ENCODE measurements at regions not wholly inside any gene's neighbourhood (a gene's known extent, or its start where the extent isn't known, plus 50 kb on each side); places are given as distances from the start of the nearest gene placed in this dataset.
"Not testable (repeated sequence)": the region's sequence is repeated elsewhere in the genome, so short reads cannot be mapped to it uniquely, and the experiment has no call there.

DNA sequence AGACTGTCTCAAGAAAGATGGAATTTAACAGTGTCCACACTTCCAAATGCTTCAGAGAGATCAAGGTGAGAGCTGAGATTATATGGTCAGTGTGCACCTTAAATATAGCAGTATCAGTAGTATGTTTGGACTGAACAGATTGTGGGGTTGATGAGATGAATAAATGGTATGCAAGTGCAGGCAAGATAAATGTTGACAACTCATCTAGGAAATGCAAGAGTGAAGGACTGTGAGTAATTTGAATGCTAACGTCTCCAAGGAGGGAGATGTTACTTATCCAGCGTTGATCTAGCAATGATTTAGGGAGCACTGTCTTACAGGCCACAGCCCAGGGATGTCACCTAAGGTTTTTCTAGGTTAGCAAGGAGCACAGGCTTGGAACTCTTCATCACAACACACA is 170.7 kb upstream of the GALNT2 start:
- Mint-ChIP-seq H3K36me3 (peaks cover 2% of the 10 kb centered on the region), H3K9me3 (peaks cover 2% of the 10 kb centered on the region), H3K27ac (no peak overlapping the region), H3K4me3 (no peak overlapping the region), H3K27me3 (peaks cover 15% of the 10 kb centered on the region), H3K4me1 (no peaks in the 10 kb centered on the region)
- DNase-seq (ENCODE audit: low spot score in 2 of 2), result no peak
- no peak for ATAC-seq (ENCODE audit: low read depth)

DNA sequence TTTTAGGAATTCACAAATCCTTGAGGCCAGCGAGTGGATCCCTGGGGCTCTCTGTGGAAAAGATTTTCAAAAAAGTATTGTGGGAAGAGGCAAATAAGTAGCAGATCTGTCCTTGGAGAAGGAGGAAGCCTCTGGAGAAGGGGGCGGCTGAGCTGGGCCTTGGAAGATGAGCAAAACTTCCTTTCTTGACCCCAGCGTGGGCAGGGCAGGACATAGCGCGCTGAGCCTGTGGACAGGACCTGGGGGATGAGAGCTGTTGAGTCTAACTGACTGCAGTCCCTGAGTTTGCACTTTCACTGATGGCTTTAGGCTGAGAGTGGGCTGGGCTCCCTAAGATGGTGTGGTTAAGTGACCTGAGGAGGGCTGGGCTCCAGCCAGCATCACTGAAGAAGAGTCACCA is 170.2 kb upstream of the GALNT2 start:
- peaks cover 15% of the 10 kb centered on the region for H3K27me3 Mint-ChIP-seq
- DNase-seq (ENCODE audit: low spot score in 2 of 2) (no peak), ATAC-seq (ENCODE audit: low read depth) (no peak)
- H3K9me3 Mint-ChIP-seq, result peaks cover 6% of the 10 kb centered on the region
- no peak overlapping the region for H3K4me3 Mint-ChIP-seq
- H3K36me3 Mint-ChIP-seq, result peaks cover 2% of the 10 kb centered on the region
- H3K27ac Mint-ChIP-seq, result no peak overlapping the region
- H3K4me1 Mint-ChIP-seq, result no peaks in the 10 kb centered on the region

DNA sequence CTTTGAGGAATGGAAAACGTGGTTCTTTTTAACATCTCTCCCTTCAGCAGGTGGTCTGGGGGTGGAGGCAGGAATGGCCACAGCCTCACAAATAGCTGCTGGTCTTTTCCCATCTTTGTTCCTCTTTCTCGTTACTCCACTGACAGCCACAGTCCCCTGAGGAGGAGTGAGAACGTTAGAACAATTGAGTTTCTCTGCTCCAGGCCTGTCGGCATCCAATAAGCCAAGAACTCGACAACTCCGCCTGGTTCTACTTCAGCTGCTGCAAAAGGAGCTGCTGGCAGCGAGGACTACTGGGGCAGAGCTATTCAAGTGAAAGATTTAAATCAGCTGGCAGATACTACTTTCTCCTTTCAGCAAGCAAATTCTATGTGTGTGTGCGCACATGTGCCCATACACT is 169.5 kb upstream of the GALNT2 start:
- no peak for DNase-seq (ENCODE audit: low spot score in 2 of 2)
- H3K9me3 Mint-ChIP-seq, result peaks cover 7% of the 10 kb centered on the region

DNA sequence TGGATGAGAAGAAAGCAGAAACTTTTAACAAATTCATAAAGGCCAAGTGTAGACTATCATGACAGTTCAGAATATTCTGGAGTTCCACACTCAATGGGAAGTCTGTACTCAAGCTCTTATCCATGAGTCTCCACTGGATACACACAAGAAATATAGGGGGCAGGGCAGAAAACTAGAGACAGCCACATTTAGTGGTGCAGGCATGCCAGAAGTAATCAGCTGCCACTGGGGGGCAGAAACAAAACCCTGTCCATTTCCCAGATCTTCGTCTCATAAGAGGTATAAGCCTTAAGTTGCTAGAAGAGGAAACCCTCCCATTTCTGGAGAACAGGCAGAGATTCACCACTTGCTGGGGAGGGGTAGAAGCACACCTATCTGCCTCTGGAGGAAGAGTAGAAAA is 166.8 kb upstream of the GALNT2 start:
- H3K9me3 Mint-ChIP-seq, result peaks cover 7% of the 10 kb centered on the region
- H3K27me3 Mint-ChIP-seq, result peaks cover 9% of the 10 kb centered on the region
- ATAC-seq (ENCODE audit: low read depth) (no peak), DNase-seq (ENCODE audit: low spot score in 2 of 2) (no peak)
- H3K4me1 Mint-ChIP-seq, result no peaks in the 10 kb centered on the region
- H3K27ac Mint-ChIP-seq, result no peak overlapping the region
- peaks cover 2% of the 10 kb centered on the region for H3K36me3 Mint-ChIP-seq
- H3K4me3 Mint-ChIP-seq, result no peak overlapping the region

More for the DNA sequence above, 169.5 kb upstream of the GALNT2 start:
- H3K36me3 Mint-ChIP-seq, result peaks cover 2% of the 10 kb centered on the region
- H3K27me3 Mint-ChIP-seq, result peaks cover 15% of the 10 kb centered on the region
- ATAC-seq (ENCODE audit: low read depth), result no peak
- H3K27ac Mint-ChIP-seq, result no peak overlapping the region
- H3K4me3 Mint-ChIP-seq, result no peak overlapping the region
- H3K4me1 Mint-ChIP-seq, result no peaks in the 10 kb centered on the region

DNA sequence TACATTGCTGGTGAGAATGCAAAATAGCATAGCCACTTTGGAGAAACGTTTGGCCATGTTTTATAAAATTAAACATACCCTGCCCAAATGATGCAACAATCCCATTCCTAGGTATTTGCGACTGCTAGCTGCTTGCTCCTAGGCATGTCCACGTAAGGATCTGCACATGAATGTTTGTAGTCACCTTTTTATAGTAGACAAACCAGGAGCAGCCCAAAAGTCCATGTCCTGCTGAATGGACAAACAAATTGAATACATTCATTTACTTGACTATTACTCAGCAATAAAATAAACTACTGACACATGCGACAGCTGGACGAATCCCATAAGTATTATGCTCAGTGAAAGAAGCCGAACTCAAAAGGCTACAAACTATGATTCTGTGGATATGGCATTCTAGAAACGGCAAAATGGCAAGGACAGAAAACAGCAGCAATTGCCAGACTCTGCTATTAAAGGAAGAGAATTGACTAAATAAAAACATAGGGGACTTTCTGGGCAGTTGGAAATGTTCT is 161.9 kb upstream of the GALNT2 start:
- Mint-ChIP-seq H3K4me1 (peaks cover 4% of the 10 kb centered on the region), H3K27ac (no peak overlapping the region), H3K27me3 (peaks cover 7% of the 10 kb centered on the region), H3K4me3 (no peak overlapping the region), H3K36me3 (peaks cover 2% of the 10 kb centered on the region), H3K9me3 (peaks cover 7% of the 10 kb centered on the region)
- DNase-seq (ENCODE audit: low spot score in 2 of 2) (no peak), ATAC-seq (ENCODE audit: low read depth) (no peak)

DNA sequence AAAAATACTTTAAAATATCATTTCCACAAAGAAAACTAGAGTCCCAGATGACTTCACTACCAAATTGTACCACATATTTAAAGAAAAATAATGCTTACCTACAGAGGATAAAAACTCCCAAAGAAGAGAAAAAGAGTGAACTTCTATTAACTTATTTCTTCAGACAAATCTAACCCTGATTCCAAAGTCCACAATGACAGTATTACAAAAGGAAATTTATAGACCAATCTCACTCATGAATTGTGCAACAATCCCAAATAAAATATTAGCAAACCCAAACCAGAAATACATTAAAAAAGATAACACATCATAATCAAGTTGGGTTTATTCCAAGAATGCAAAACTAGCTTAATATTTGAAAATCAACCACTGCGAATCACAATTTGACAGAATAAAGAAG is 161.4 kb upstream of the GALNT2 start:
- DNase-seq (ENCODE audit: low spot score in 2 of 2), result no peak
- peaks cover 4% of the 10 kb centered on the region for H3K4me1 Mint-ChIP-seq
- peaks cover 3% of the 10 kb centered on the region for H3K27me3 Mint-ChIP-seq
- H3K36me3 Mint-ChIP-seq, result no peaks in the 10 kb centered on the region
- H3K4me3 Mint-ChIP-seq, result no peak overlapping the region
- peaks cover 7% of the 10 kb centered on the region for H3K9me3 Mint-ChIP-seq
- no peak for ATAC-seq (ENCODE audit: low read depth)
- no peak overlapping the region for H3K27ac Mint-ChIP-seq

DNA sequence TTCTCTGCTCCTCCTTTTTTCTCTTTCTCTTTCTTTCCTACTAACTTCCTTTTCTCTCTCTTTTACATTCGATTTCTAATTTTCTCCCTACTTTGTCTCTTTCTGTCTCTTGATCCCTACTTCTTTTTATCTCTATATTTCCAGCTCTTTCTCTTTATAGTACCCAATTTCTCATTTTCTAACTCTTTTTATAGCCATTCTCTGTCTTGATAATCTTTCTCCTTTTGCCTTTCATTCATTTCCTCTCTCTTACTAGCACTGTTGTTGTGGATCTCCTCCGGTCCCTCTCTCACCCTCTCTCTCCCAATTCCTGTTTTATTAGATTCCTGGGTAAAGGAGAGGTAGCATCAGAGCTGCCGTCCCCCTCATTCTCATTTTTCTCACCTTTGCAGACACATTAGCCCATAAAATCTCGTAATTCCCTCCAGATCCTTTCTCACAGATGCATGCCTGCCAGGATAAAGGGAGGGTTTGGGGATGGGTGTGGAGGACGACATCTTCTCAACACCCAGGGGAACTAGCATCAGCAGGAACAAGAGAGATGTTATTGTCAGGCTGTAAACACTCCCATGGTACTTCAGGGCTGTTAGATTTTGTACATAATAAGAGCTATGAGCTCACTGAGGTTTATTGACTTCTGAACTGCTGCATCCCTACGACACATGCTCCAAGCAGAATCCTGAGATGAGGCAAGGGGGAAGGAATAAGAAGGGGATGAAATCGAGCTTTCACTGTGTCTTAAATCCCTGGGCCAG is 159.0 kb upstream of the GALNT2 start:
- no peak overlapping the region for H3K4me3 Mint-ChIP-seq
- no peaks in the 10 kb centered on the region for H3K9me3 Mint-ChIP-seq
- no peaks in the 10 kb centered on the region for H3K27me3 Mint-ChIP-seq
- DNase-seq (ENCODE audit: low spot score in 2 of 2) (no peak), ATAC-seq (ENCODE audit: low read depth) (no peak)
- no peak overlapping the region for H3K27ac Mint-ChIP-seq
- H3K4me1 Mint-ChIP-seq, result peaks cover 4% of the 10 kb centered on the region
- H3K36me3 Mint-ChIP-seq, result no peaks in the 10 kb centered on the region

DNA sequence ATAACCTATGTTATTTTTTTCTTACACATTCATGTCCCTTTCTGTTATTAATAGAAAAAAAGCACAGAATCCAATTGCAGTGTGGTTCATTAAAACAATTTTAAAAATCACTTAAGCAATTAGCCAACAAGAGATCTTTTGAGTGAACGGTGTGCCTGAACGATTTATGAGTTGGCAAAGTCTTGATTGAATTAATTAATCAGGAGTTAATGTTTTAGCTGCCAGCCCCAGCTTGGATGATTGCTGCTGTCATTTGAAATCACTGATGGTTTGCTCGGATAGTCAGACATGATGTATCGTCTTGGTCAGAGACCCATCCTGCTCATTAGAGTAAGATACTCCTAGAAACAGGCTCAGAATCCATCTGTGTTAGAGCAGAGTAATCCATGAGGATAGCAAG is 158.3 kb upstream of the GALNT2 start:
- no peaks in the 10 kb centered on the region for H3K9me3 Mint-ChIP-seq
- ATAC-seq (ENCODE audit: low read depth) (no peak), DNase-seq (ENCODE audit: low spot score in 2 of 2) (no peak)
- H3K4me3 Mint-ChIP-seq, result no peak overlapping the region
- peaks cover 4% of the 10 kb centered on the region for H3K4me1 Mint-ChIP-seq
- H3K27me3 Mint-ChIP-seq, result no peaks in the 10 kb centered on the region
- no peak overlapping the region for H3K27ac Mint-ChIP-seq
- H3K36me3 Mint-ChIP-seq, result no peaks in the 10 kb centered on the region

DNA sequence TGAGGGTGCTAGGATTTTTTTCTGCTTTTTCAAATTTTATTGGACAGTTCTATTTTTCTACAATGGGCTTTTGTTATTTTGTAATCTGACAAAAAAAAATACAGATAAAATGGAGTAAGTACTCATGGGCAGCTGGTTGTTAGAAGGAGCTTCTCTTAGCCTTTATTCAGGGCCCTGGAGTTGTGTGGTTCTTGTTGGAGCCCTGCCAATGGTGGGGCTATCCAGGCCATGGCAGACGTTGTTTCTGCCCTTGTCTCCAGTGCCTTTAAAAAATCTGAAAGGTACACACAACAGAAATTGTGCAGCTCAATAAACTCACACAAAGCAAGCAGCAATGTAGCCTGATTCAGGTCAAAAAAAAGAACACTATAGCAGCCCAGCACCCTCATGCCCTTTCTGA is 153.5 kb upstream of the GALNT2 start:
- ATAC-seq (ENCODE audit: low read depth) (no peak), DNase-seq (ENCODE audit: low spot score in 2 of 2) (no peak)
- H3K9me3 Mint-ChIP-seq, result no peaks in the 10 kb centered on the region
- no peak overlapping the region for H3K4me3 Mint-ChIP-seq
- no peaks in the 10 kb centered on the region for H3K27me3 Mint-ChIP-seq
- H3K4me1 Mint-ChIP-seq, result no peaks in the 10 kb centered on the region
- H3K36me3 Mint-ChIP-seq, result no peaks in the 10 kb centered on the region
- no peak overlapping the region for H3K27ac Mint-ChIP-seq

DNA sequence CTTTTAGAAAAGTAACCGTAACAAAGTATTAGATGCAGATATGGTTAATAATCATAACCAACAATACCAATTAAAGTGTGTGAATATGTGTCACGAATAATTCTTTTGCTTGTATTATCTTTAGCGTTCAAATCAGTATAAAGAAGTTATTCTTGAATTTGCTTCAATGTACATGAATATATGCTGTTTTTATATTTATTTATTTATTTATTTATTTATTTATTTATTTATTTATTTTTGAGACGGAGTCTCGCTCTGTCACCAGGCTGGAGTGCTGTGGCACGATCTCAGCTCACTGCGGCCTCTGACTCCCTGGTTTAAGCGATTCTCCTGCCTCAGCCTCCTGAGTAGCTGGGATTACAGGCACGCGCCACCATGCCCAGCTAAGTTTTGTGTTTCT is 147.6 kb upstream of the GALNT2 start:
- not testable (repeated sequence) for DNase-seq (ENCODE audit: low spot score in 2 of 2); H3K9me3 Mint-ChIP-seq; H3K27me3 Mint-ChIP-seq; H3K4me3 Mint-ChIP-seq; H3K36me3 Mint-ChIP-seq; H3K4me1 Mint-ChIP-seq; H3K27ac Mint-ChIP-seq; ATAC-seq (ENCODE audit: low read depth)

DNA sequence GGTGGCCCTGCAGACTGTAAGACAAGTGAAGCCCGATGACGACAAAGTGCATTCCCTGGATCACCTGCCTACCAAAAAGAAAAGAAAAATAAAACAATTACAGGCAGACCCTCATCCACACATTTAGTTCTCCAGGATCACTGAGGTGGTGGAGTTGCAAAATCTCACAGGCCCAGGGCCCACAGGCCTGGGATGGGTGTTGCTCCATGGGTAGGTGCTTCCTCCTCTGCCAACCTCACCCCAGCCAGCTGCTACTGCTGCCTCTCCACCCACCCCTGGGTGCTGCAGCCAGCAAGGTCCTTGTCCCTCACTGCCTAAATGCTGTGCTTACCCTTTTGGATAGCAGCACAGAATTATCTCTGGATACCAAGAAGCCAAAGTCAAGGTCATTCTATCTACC is 146.4 kb upstream of the GALNT2 start:
- H3K4me3 Mint-ChIP-seq, result no peak overlapping the region
- H3K36me3 Mint-ChIP-seq, result no peaks in the 10 kb centered on the region
- H3K27ac Mint-ChIP-seq, result no peak overlapping the region
- ATAC-seq (ENCODE audit: low read depth) (no peak), DNase-seq (ENCODE audit: low spot score in 2 of 2) (no peak)
- H3K9me3 Mint-ChIP-seq, result no peaks in the 10 kb centered on the region
- no peaks in the 10 kb centered on the region for H3K4me1 Mint-ChIP-seq
- H3K27me3 Mint-ChIP-seq, result peaks cover 4% of the 10 kb centered on the region

DNA sequence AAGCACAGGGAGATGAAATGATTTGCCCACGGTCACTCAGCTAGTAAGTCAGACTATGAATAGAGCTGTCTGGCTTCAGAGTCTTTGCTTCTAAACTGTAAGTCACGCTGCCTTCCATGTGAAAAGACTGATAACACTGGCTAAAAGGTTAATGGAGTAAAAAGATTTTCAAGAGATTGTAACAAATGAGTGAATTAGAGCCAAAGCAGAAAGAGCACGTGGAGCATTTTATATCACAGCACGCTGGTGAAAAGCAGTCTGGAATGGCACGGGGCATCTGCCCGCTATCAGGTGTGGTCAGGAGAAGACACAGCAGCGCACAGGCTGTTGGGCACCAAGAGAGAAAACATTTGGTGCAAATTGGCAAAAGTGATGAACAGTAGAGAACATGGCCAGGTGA is 144.8 kb upstream of the GALNT2 start:
- H3K27ac Mint-ChIP-seq, result no peak overlapping the region

DNA sequence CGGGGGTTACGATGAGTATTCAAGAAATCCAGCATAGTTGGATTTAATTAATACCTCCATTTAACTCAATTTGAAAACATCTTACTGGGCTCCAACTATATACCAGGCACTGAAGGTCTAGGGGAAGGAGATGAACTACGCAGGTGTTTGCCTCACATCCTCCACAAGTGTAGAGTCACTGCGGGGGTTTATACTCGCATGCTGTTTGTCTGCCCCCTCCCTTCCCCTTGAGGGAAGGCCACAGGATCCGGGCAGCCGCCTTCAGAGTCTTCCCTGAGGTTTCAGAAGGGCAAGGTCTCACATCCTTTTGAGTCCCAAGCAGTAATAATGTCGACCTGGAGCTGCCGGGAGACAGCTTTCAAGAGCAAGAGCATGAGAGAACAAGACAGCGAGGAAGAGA is 142.4 kb upstream of the GALNT2 start:
- Mint-ChIP-seq H3K4me3 (no peak overlapping the region), H3K36me3 (no peaks in the 10 kb centered on the region)

More for the DNA sequence above, 144.8 kb upstream of the GALNT2 start:
- H3K36me3 Mint-ChIP-seq, result no peaks in the 10 kb centered on the region
- ATAC-seq (ENCODE audit: low read depth), result no peak
- no peak overlapping the region for H3K4me3 Mint-ChIP-seq
- H3K27me3 Mint-ChIP-seq, result peaks cover 4% of the 10 kb centered on the region
- no peaks in the 10 kb centered on the region for H3K9me3 Mint-ChIP-seq
- H3K4me1 Mint-ChIP-seq, result no peaks in the 10 kb centered on the region
- no peak for DNase-seq (ENCODE audit: low spot score in 2 of 2)

DNA sequence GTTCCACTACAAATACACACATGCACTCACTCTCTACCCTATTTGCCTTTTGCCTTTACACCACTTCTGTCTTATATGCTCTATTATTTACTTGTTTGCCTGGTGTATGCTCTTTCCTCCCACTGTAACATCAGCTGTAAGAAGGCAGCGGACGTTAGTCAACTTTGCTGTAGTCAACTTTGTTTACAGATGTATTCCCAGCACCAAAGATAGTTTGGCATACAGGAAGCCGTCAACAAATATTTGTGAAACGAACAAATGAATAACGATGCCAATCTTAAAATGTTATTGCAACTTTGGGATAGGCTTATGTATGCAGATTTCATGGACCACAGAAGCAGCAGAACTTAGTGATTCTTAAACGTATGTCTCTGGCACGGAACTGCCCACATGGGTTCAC is 138.3 kb upstream of the GALNT2 start:
- H3K36me3 Mint-ChIP-seq, result no peaks in the 10 kb centered on the region
- DNase-seq (ENCODE audit: low spot score in 2 of 2) (no peak), ATAC-seq (ENCODE audit: low read depth) (no peak)
- H3K9me3 Mint-ChIP-seq, result peaks cover 1% of the 10 kb centered on the region
- peaks cover 14% of the 10 kb centered on the region for H3K27me3 Mint-ChIP-seq
- no peak overlapping the region for H3K27ac Mint-ChIP-seq
- no peaks in the 10 kb centered on the region for H3K4me1 Mint-ChIP-seq
- H3K4me3 Mint-ChIP-seq, result no peak overlapping the region

More for the DNA sequence above, 142.4 kb upstream of the GALNT2 start:
- H3K27me3 Mint-ChIP-seq, result peaks cover 11% of the 10 kb centered on the region
- no peaks in the 10 kb centered on the region for H3K4me1 Mint-ChIP-seq
- H3K9me3 Mint-ChIP-seq, result no peaks in the 10 kb centered on the region
- ATAC-seq (ENCODE audit: low read depth), result no peak
- no peak overlapping the region for H3K27ac Mint-ChIP-seq
- DNase-seq (ENCODE audit: low spot score in 2 of 2), result no peak

DNA sequence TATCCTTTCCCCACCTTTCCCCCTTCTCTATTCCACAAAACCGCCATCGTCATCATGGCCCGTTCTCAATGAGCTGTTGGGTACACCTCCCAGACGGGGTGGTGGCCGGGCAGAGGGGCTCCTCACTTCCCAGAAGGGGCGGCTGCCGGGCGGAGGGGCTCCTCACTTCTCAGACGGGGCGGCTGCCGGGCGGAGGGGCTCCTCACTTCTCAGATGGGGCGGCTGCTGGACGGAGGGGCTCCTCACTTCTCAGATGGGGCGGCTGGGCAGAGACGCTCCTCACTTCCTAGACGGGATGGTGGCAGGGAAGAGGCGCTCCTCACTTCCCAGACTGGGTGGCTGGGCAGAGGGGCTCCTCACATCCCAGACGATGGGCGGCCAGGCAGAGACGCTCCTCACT is 135.3 kb upstream of the GALNT2 start:
- H3K36me3 Mint-ChIP-seq; H3K27me3 Mint-ChIP-seq; DNase-seq (ENCODE audit: low spot score in 2 of 2); ATAC-seq (ENCODE audit: low read depth); H3K4me3 Mint-ChIP-seq; H3K4me1 Mint-ChIP-seq; H3K9me3 Mint-ChIP-seq; H3K27ac Mint-ChIP-seq: not testable (repeated sequence)
